ENCODE measurements at regions not wholly inside any gene's neighbourhood (a gene's known extent, or its start where the extent isn't known, plus 50 kb on each side); places are given as distances from the start of the nearest gene placed in this dataset.

GRCh38 chr1:34324879-34325440, 148.3 kb downstream of the C1orf94 start:
- TF ChIP-seq, protein P1, sequence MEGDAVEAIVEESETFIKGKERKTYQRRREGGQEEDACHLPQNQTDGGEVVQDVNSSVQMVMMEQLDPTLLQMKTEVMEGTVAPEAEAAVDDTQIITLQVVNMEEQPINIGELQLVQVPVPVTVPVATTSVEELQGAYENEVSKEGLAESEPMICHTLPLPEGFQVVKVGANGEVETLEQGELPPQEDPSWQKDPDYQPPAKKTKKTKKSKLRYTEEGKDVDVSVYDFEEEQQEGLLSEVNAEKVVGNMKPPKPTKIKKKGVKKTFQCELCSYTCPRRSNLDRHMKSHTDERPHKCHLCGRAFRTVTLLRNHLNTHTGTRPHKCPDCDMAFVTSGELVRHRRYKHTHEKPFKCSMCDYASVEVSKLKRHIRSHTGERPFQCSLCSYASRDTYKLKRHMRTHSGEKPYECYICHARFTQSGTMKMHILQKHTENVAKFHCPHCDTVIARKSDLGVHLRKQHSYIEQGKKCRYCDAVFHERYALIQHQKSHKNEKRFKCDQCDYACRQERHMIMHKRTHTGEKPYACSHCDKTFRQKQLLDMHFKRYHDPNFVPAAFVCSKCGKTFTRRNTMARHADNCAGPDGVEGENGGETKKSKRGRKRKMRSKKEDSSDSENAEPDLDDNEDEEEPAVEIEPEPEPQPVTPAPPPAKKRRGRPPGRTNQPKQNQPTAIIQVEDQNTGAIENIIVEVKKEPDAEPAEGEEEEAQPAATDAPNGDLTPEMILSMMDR (IDR thresholded peaks at IDR 0.05; ENCODE audit: poor library complexity), result no peak
- TF ChIP-seq EZH2 (IDR thresholded peaks at IDR 0.05; ENCODE audit: borderline replicate concordance) (no peak), EZH2phosphoT487 (IDR thresholded peaks at IDR 0.05; ENCODE audit: low read depth, severe bottlenecking, unreplicated experiment) (no peak)

All from hepatocyte (in vitro differentiated cells).